ENCODE measurements at regions not wholly inside any gene's neighbourhood (a gene's known extent, or its start where the extent isn't known, plus 50 kb on each side); places are given as distances from the start of the nearest gene placed in this dataset.

- no peaks in the 10 kb centered on the region for H3K4me1 ChIP-seq (ENCODE audit: control insufficient read depth, insufficient read depth, low read length)
- H3K36me3 ChIP-seq (ENCODE audit: control insufficient read depth, insufficient read depth, low read length) = no peaks in the 10 kb centered on the region
- H3K27ac ChIP-seq (ENCODE audit: low read depth, low read length) = no peak overlapping the region
- H3K9ac ChIP-seq (ENCODE audit: low read length) = no peak overlapping the region
- H3K4me3 ChIP-seq (ENCODE audit: low read length) = no peak overlapping the region
- H3K27me3 ChIP-seq (ENCODE audit: control insufficient read depth, insufficient read depth, low read length) = no peaks in the 10 kb centered on the region
Observed at GRCh38 chr15:25981114-25981513, 118.0 kb upstream of the ATP10A start.

- peaks cover 20% of the 10 kb centered on the region for H3K4me1 ChIP-seq (ENCODE audit: control insufficient read depth, insufficient read depth, low read length)
- no peak overlapping the region for H3K9ac ChIP-seq (ENCODE audit: low read length)
- no peak overlapping the region for H3K4me3 ChIP-seq (ENCODE audit: low read length)
- H3K27me3 ChIP-seq (ENCODE audit: control insufficient read depth, insufficient read depth, low read length) = no peaks in the 10 kb centered on the region
- no peak overlapping the region for H3K27ac ChIP-seq (ENCODE audit: low read depth, low read length)
- H3K36me3 ChIP-seq (ENCODE audit: control insufficient read depth, insufficient read depth, low read length) = no peaks in the 10 kb centered on the region
Observed at GRCh38 chr15:25972141-25972675, 109.1 kb upstream of the ATP10A start.

DNA sequence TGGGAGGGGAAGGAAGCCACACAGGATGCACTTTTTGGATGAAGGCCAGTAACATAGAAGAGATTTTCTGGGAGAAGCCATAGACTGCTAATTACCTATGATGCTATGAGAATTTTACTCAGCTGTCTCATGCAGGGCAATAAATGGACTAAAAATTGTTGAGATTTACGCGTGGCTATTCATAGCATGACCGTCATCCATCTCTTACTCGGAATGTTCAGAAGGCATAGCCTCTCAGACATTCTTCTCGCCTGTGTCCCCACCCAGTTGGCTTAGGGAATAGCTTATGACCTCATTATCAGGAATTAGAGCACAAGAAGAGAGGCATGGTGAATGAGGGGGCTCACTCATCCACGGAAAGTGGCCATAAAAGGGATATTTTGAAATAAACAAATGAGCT, 107.9 kb upstream of the ATP10A start:
- peaks cover 20% of the 10 kb centered on the region for H3K4me1 ChIP-seq (ENCODE audit: control insufficient read depth, insufficient read depth, low read length)
- H3K27ac ChIP-seq (ENCODE audit: low read depth, low read length) = no peak overlapping the region
- no peaks in the 10 kb centered on the region for H3K27me3 ChIP-seq (ENCODE audit: control insufficient read depth, insufficient read depth, low read length)
- no peak overlapping the region for H3K4me3 ChIP-seq (ENCODE audit: low read length)
- H3K36me3 ChIP-seq (ENCODE audit: control insufficient read depth, insufficient read depth, low read length) = no peaks in the 10 kb centered on the region
- no peak overlapping the region for H3K9ac ChIP-seq (ENCODE audit: low read length)

DNA sequence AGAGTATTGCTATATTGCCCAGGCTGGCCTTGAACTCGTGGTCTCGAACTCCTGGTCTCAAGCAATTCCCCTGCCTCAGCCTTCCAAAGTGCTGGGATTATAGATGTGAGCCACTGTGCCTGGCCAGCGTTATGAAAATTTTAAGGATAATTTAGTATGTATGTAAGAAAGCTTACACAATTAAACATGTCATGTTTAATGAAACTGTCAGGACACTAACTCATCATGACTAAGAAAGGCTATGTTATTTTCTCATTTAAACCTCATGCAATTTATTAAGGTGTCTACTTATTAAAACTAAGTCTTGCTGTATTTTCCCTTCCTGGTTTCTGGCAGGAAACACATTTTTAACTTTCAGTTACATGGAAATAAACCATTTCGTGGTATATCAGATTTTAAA, 106.8 kb upstream of the ATP10A start:
- Histone ChIP-seq H3K4me1 (ENCODE audit: control insufficient read depth, insufficient read depth, low read length) (peaks cover 14% of the 10 kb centered on the region), H3K27ac (ENCODE audit: low read depth, low read length) (peak overlapping the region; percentile 37), H3K9ac (ENCODE audit: low read length) (no peak overlapping the region), H3K36me3 (ENCODE audit: control insufficient read depth, insufficient read depth, low read length) (no peaks in the 10 kb centered on the region), H3K27me3 (ENCODE audit: control insufficient read depth, insufficient read depth, low read length) (no peaks in the 10 kb centered on the region), H3K4me3 (ENCODE audit: low read length) (no peak overlapping the region)

GRCh38 chr15:25967116-25967515, 104.0 kb upstream of the ATP10A start:
- Histone ChIP-seq H3K9ac (ENCODE audit: low read length) (no peak overlapping the region), H3K27ac (ENCODE audit: low read depth, low read length) (no peak overlapping the region), H3K27me3 (ENCODE audit: control insufficient read depth, insufficient read depth, low read length) (no peaks in the 10 kb centered on the region), H3K36me3 (ENCODE audit: control insufficient read depth, insufficient read depth, low read length) (no peaks in the 10 kb centered on the region), H3K4me3 (ENCODE audit: low read length) (no peak overlapping the region), H3K4me1 (ENCODE audit: control insufficient read depth, insufficient read depth, low read length) (peaks cover 8% of the 10 kb centered on the region)

GRCh38 chr15:25965326-25965725, 102.2 kb upstream of the ATP10A start:
- Histone ChIP-seq H3K27me3 (ENCODE audit: control insufficient read depth, insufficient read depth, low read length) (no peaks in the 10 kb centered on the region), H3K4me3 (ENCODE audit: low read length) (no peak overlapping the region), H3K9ac (ENCODE audit: low read length) (no peak overlapping the region), H3K36me3 (ENCODE audit: control insufficient read depth, insufficient read depth, low read length) (no peaks in the 10 kb centered on the region), H3K4me1 (ENCODE audit: control insufficient read depth, insufficient read depth, low read length) (no peaks in the 10 kb centered on the region), H3K27ac (ENCODE audit: low read depth, low read length) (no peak overlapping the region)

GRCh38 chr15:25960273-25960672, 97.1 kb upstream of the ATP10A start:
- no peak overlapping the region for H3K4me3 ChIP-seq (ENCODE audit: low read length)
- H3K9ac ChIP-seq (ENCODE audit: low read length) = no peak overlapping the region
- H3K27me3 ChIP-seq (ENCODE audit: control insufficient read depth, insufficient read depth, low read length) = no peaks in the 10 kb centered on the region
- H3K27ac ChIP-seq (ENCODE audit: low read depth, low read length) = no peak overlapping the region
- H3K4me1 ChIP-seq (ENCODE audit: control insufficient read depth, insufficient read depth, low read length) = no peaks in the 10 kb centered on the region
- no peaks in the 10 kb centered on the region for H3K36me3 ChIP-seq (ENCODE audit: control insufficient read depth, insufficient read depth, low read length)

- Histone ChIP-seq H3K4me1 (ENCODE audit: control insufficient read depth, insufficient read depth, low read length) (no peaks in the 10 kb centered on the region), H3K36me3 (ENCODE audit: control insufficient read depth, insufficient read depth, low read length) (no peaks in the 10 kb centered on the region), H3K27ac (ENCODE audit: low read depth, low read length) (no peak overlapping the region), H3K4me3 (ENCODE audit: low read length) (no peak overlapping the region), H3K27me3 (ENCODE audit: control insufficient read depth, insufficient read depth, low read length) (no peaks in the 10 kb centered on the region), H3K9ac (ENCODE audit: low read length) (no peak overlapping the region)
Observed at GRCh38 chr15:25959100-25959499, 96.0 kb upstream of the ATP10A start.

- Histone ChIP-seq H3K36me3 (ENCODE audit: control insufficient read depth, insufficient read depth, low read length) (no peaks in the 10 kb centered on the region), H3K9ac (ENCODE audit: low read length) (no peak overlapping the region), H3K27me3 (ENCODE audit: control insufficient read depth, insufficient read depth, low read length) (no peaks in the 10 kb centered on the region), H3K4me1 (ENCODE audit: control insufficient read depth, insufficient read depth, low read length) (no peaks in the 10 kb centered on the region), H3K4me3 (ENCODE audit: low read length) (no peak overlapping the region), H3K27ac (ENCODE audit: low read depth, low read length) (no peak overlapping the region)
Observed at GRCh38 chr15:25955628-25956027, 92.5 kb upstream of the ATP10A start.

DNA sequence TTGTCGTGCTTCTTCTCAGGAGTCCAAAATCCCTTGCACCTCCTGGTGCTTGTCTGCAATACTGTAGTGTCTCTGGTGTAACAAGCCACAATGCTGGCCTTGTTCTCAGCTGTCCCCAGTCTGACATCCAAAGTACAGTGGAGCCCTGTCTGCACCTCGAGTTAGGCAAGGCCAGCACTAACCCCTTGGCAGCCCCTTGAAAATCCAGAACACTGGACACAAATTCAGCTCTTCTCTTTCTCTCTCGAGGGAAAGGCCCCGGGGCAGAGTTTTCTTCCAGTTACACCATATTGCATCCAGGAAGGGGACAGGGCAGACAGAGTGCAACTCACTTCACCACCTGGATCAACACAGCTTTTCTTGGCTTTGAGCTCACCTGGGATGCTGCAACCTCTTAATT, 91.3 kb upstream of the ATP10A start:
- Histone ChIP-seq H3K4me3 (ENCODE audit: low read length) (no peak overlapping the region), H3K27me3 (ENCODE audit: control insufficient read depth, insufficient read depth, low read length) (no peaks in the 10 kb centered on the region)

DNA sequence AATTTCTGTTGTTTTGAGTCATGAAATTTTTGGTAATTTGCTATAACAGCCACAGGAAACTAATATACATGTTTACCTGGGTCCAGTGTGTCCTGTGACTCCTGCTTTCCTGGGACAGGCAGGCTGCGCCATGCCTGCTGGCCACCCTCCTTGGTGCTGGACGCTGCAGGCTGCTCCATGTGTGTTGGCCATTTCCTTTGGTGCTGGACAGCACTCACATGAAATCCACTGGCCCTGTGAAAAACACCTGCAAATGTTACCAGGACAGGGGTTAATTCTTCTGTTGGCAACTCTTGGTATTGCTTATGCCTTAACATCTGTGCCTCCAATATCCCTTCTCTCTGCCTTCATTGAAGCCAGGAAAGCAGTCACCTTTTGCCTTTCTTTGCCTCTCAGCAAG, 86.9 kb upstream of the ATP10A start:
- Histone ChIP-seq H3K27me3 (ENCODE audit: control insufficient read depth, insufficient read depth, low read length) (no peaks in the 10 kb centered on the region), H3K4me3 (ENCODE audit: low read length) (no peak overlapping the region), H3K36me3 (ENCODE audit: control insufficient read depth, insufficient read depth, low read length) (no peaks in the 10 kb centered on the region), H3K9ac (ENCODE audit: low read length) (no peak overlapping the region), H3K4me1 (ENCODE audit: control insufficient read depth, insufficient read depth, low read length) (peaks cover 2% of the 10 kb centered on the region), H3K27ac (ENCODE audit: low read depth, low read length) (no peak overlapping the region)

More for the DNA sequence above, 91.3 kb upstream of the ATP10A start:
- H3K9ac ChIP-seq (ENCODE audit: low read length) = no peak overlapping the region
- no peak overlapping the region for H3K27ac ChIP-seq (ENCODE audit: low read depth, low read length)
- H3K4me1 ChIP-seq (ENCODE audit: control insufficient read depth, insufficient read depth, low read length) = no peaks in the 10 kb centered on the region
- no peaks in the 10 kb centered on the region for H3K36me3 ChIP-seq (ENCODE audit: control insufficient read depth, insufficient read depth, low read length)

GRCh38 chr15:25947323-25948314, 84.5 kb upstream of the ATP10A start:
- no peak overlapping the region for H3K4me3 ChIP-seq (ENCODE audit: low read length)
- no peaks in the 10 kb centered on the region for H3K36me3 ChIP-seq (ENCODE audit: control insufficient read depth, insufficient read depth, low read length)
- peaks cover 2% of the 10 kb centered on the region for H3K4me1 ChIP-seq (ENCODE audit: control insufficient read depth, insufficient read depth, low read length)
- no peak overlapping the region for H3K27ac ChIP-seq (ENCODE audit: low read depth, low read length)
- no peak overlapping the region for H3K9ac ChIP-seq (ENCODE audit: low read length)
- no peaks in the 10 kb centered on the region for H3K27me3 ChIP-seq (ENCODE audit: control insufficient read depth, insufficient read depth, low read length)

Data from rectal smooth muscle tissue (tissue), 1 donor.